Stimulated activated CD4-positive, alpha-beta T cell treated with anti-CD3 and anti-CD28 coated beads, Interleukin-1b, Interleukin-23, amount 100 ng/mL, for 4 hours (primary cell): ENCODE measurements at regions not wholly inside any gene's neighbourhood (a gene's known extent, or its start where the extent isn't known, plus 50 kb on each side); places are given as distances from the start of the nearest gene placed in this dataset.

Experiments used
- DNase-seq, 2 donors: peaks; one replicate each; pipeline ENCODE4 v3.0.0-alpha.2; 2020; ENCODE audit warnings: low read depth in 2 of 2

GRCh38 chr3:127403795-127404194 lies 115.9 kb upstream of the PRR20G start:
- no peak for DNase-seq

- no peak for DNase-seq
These were observed 111.3 kb upstream of the PRR20G start for GRCh38 chr3:127399154-127399553.

DNA sequence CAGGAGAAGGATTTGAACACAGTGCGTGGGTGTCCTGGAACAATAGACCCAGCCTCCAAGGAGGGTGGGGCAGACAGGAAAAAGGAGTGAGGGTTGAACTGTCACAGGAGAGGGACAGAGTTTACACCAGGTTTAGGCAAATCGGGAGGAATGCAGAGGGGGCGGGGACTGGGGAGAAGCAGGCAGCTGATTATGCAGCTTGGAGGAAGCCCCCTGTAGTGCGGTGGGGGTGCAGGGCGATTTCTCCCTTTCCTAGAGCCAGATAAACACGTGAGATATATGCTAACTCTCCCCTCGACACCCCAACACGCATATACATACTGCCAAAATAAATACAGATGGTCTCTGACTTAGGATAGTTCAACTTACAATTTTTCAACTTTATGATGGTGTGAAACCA lies 108.6 kb upstream of the PRR20G start:
- no peak for DNase-seq

- DNase-seq = no peak
These were observed 108.0 kb upstream of the PRR20G start for GRCh38 chr3:127395663-127396355.

GRCh38 chr3:127394984-127395662 lies 107.3 kb upstream of the PRR20G start:
- DNase-seq = no peak

DNA sequence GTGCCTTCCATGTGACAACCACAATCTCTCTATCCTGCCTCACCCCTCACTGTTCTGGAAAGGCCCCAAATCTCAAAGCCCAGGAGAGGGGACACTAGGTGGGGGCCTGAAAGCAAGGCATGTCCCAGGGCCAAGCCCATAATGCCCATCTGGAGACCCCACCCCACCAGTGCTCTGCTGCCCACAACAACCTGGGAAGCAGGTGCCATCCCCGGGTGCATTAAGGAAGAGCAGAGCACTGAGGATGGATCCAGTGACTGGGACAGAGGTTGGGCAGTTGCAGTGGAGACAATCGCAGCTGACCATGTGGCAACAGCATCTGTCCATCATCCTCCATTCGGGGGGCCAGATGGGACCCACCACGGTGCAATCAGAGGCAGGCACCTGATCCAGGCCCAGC lies 106.2 kb upstream of the PRR20G start:
- DNase-seq = no peak

GRCh38 chr3:127393131-127393820 lies 105.4 kb upstream of the PRR20G start:
- no peak for DNase-seq

DNA sequence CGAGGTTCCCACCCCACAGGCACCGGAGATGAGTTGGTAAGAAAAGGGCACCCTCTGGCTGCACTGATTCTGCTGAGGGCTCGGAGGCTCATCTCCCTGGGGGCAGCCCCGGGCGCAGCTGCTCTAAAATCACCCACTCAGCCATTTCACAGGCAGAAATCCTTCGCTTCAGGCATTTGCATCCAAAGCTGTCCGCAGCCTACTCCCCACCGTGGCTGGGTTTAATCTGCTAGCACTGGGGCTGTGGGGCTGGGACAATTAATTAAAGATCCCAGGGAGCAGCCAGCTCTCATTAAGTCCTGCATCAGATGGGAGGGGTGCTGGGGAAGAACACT lies 104.3 kb upstream of the PRR20G start:
- DNase-seq = no peak

DNA sequence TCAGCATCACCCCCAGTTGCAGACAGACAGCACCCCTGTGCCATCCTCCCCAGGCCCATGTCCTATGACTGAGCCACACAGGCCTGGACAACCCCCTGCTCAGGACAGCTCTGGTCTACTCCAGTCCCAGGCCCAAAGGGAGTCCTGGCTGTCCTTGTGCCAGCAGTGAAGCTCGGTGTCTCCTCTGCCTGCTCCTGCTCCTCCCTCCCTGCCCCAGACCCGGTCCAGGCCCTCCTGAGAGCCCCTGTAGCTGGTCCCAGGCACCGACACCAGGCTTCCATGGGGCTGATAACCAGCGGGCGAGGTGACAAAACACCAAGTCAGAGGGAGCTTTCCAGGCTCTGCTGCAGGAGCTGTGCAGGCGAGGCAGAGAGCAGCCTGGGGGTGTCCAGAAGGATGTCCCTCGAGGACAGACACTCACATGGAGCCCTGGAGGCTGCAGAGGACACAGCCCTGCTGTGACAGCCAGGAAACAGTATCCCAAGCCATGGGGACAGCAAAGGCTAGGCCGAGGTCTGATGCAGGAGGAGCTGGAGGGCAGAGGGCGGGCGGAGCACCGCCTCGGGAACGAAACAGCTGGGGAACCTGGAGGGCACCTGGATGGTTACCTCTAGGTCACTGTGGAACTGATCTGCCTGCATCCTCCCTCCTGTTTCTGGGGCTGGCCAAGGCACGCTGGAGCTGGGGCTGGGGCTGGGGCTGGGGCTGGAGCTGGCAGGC lies 103.8 kb upstream of the PRR20G start:
- DNase-seq = no peak

GRCh38 chr3:127390365-127391025 lies 102.6 kb upstream of the PRR20G start:
- DNase-seq = no peak

DNA sequence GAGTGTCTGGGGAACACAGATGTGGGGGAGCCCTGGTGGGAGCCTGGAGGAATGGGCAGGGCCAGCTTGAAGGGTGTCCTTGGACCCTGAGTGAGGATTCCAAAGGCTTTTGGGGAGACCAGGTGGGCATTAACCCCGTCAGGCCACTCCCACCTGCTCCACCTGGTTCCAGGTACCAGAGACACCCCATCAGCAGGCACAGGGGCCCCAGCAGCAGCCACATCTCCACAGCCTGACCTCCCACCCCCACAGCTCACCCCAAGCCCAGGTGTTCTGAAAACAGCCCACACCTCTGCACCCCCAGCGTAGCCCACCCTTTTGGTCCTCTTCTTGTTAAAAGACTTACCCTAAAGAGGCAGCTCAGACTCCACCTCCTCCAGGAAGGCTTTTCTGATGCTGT lies 102.1 kb upstream of the PRR20G start:
- DNase-seq = no peak

DNA sequence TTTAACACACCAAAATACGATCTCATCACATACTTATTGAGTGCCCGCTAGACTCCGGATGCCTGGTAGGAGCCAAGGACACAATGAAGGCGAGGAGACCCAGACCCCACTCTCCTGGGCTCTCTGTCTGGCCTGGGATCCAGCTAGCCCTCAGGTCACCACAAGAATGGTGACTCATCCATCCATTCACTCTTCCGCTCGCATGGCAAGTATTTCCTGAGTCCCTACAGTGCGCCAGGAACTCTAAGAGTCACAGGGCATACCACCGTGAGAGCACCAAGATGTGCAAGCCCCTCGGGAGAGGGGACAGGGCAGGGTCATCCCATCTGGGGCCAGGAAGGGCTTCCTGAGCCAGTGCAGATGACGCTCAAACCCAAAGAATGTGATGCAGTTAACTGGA lies 101.6 kb upstream of the PRR20G start:
- DNase-seq = no peak

GRCh38 chr3:127388427-127388826 lies 100.6 kb upstream of the PRR20G start:
- DNase-seq = no peak

DNA sequence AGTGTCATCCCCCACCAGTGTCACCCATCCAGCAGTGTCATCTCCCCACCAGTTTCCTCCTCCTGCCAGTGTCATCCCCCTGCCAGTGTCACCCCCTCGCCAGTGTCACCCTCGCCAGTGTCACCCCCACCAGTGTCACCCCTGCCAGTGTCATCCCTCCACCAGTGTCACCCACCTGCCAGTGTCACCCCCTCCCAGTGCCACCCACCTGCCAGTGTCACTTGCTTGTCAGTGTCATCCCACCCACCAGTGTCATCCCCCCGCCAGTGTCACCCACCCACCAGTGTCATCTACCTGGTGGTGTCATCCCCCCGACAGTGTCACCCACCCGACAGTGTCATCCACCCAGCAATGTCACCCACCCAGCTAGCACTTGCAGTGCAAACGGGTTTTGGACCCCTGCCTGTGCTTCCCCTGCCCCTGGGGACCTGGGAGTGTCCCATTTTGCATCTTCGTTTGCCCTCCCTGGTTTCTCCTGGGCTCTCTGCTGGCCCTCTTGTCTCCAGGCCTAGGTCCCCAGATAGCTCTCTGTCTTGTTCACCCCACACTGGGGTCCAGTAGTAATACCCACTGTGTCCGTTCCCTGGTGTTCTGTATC lies 99.8 kb upstream of the PRR20G start:
- no peak for DNase-seq

GRCh38 chr3:127387119-127387518 lies 99.3 kb upstream of the PRR20G start:
- no peak for DNase-seq

GRCh38 chr3:127386490-127386889 lies 98.6 kb upstream of the PRR20G start:
- DNase-seq = no peak

DNA sequence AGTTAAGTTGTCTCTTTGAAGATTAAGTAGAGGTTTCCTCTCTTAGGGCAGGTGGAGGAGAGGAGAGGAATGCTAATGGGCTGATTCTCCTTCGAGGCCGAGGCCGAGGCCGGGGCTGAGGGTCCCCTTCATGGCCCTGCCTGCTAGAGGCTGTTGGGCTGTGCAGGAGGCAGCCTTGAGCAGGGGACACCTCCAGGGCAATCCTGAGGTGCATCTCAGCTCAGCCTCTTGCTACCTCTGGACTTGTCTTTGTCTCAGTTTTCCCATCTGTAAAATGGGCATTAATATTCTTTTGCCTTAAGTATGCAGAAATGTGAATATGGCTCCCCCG lies 97.7 kb upstream of the PRR20G start:
- DNase-seq = no peak

DNA sequence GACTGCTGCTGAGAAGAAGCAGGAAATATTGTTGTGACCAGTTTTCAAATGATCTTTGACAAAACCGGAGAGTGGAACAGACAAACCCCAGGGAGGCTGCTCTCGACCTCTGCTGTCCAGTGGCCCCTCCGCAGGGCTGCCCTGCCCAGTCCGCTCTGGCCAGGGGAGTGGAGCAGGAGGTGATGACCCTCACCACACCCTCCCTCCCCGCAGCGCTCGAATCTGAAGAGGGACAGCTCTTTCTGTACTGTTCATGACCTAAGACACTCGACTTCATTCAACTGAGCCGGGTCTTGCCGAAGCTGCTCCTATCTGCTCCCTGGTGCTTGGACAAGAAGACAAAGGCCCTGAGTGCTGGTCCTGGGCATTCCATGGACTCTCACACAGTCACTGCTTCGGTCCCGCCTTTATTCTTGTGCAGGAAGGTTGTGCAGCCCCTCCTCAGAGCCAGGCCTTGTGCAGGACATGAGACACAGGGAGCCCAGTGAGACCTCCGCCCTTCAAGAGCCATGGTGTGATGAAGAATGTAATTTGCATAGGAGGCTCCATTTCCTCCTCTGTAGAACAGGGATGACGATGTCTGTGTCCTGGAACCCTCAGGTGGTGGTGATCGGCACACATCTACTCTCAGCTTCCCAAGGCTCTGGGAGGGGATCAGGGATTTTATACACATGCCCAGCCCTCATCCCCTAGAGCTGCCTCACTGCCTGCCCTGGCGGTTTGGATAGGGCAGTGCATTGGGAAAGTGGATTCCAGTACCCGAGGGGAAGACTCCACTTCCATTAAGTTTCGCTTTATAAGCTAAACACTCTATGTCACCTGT lies 97.1 kb upstream of the PRR20G start:
- DNase-seq = no peak

DNA sequence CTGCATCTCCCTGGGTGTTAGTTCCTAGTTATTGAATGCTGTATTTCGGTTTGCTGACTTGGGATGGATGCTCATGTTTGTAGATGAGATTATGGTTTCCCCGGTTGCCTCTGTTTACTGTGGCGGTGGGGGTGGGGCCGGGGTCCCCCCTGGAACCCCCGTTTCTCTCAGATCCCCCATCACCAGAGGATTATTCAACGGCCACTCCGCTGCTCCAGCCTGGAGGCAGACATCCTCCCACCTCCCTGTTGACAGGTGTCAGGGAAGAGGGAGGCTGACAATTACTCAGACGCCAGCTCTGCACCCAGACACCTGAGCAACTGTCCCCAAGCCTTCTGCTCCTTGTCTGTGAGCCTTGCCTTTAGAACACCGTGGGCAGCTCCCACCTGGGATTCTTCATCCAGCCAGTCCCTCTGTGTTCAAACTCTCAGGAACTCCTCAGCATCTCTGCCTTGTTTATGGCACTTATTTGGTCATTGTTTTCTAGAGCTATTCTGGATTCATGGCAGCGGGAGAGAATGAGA lies 95.9 kb upstream of the PRR20G start:
- DNase-seq = no peak

DNA sequence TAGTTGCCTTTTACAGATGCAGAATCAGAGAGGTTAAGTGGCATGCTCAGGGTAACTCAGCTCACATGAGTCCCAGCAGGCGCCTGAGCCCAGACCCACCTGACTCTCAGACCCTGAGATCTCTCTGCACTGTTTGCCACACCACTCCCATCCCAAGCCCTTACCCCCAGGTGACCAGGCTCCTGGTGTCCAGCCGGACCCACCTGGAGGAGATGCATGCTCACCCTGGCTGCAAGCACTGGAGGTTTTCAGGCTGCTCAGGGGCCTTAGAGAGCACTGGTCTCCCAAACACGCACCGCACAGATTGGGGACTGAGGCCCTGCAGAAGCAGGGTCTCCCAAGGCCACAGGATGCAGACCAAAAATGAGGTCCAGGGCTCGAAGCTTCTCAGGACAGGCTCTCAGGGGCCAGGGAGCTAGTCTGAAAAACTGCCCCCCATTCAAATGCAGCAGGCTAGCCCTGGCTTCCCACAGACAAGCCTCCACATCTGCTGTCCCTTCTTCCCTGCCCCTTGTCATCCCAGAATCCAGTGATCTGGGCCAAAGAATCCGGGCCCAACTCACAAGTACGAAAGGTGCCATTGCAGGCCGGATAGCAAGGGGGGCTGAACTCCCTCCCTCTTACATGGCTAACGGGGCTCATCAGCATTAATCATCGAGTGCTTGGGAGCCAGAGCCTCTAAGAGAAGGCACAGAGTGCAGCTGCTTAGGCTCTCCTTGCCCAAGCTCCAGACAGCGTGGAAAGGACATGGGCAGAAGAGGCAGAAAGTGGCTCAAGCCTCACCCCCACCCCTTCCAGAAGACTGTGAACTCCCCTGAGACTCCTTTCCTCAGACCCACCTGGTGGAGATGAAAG lies 90.2 kb upstream of the PRR20G start:
- no peak for DNase-seq
